Activated CD4-positive, alpha-beta T cell treated with anti-CD3 and anti-CD28 coated beads, Interleukin-2, amount 10 ng/mL, durations not matched to agents 24 days and 14 days (primary cell): ENCODE measurements at regions not wholly inside any gene's neighbourhood (a gene's known extent, or its start where the extent isn't known, plus 50 kb on each side); places are given as distances from the start of the nearest gene placed in this dataset.
A peak's percentile ranks its signal among the peaks of the same experiment; 100 is the strongest.

Source experiments
- DNase-seq: peaks from one replicate; pipeline ENCODE4 v3.0.0; 2022
- H3K27ac Mint-ChIP-seq: one replicate; pipeline ENCODE4 v1.8.0; 2022; ENCODE audit warnings: mild to moderate bottlenecking, mixed read lengths
- H3K27me3 Mint-ChIP-seq: one replicate; pipeline ENCODE4 v1.8.0; 2022; ENCODE audit warnings: mixed read lengths
- H3K36me3 Mint-ChIP-seq: one replicate; pipeline ENCODE4 v1.8.0; 2022; ENCODE audit warnings: low read depth, mild to moderate bottlenecking, mixed read lengths
- H3K4me1 Mint-ChIP-seq: one replicate; pipeline ENCODE4 v1.8.0; 2021; ENCODE audit warnings: mixed read lengths
- H3K4me3 Mint-ChIP-seq: one replicate; pipeline ENCODE4 v1.8.0; 2022; ENCODE audit warnings: mild to moderate bottlenecking, moderate library complexity, mixed read lengths
- H3K9me3 Mint-ChIP-seq: one replicate; pipeline ENCODE4 v1.8.0; 2021; ENCODE audit warnings: mixed read lengths
- intact Hi-C: fragments of 100-400 bp; cut with micrococcal nuclease; formaldehyde crosslinking; loops from one replicate; pipeline ENCODE4 v1.15.1; 2023

- H3K9me3 Mint-ChIP-seq: no peaks in the 10 kb centered on the region
- no peak overlapping the region for H3K4me3 Mint-ChIP-seq
- no peaks in the 10 kb centered on the region for H3K36me3 Mint-ChIP-seq
- no peak overlapping the region for H3K27ac Mint-ChIP-seq
- no peaks in the 10 kb centered on the region for H3K27me3 Mint-ChIP-seq
- DNase-seq: no peak
- H3K4me1 Mint-ChIP-seq: peaks cover 4% of the 10 kb centered on the region
- intact Hi-C loops: no loop called here
Measured at GRCh38 chr10:29109707-29110571, 178.9 kb upstream of the LYZL1 start.

GRCh38 chr10:29112827-29113615 lies 175.8 kb upstream of the LYZL1 start:
- no peak for DNase-seq
- no peaks in the 10 kb centered on the region for H3K36me3 Mint-ChIP-seq
- H3K4me3 Mint-ChIP-seq: no peak overlapping the region
- H3K4me1 Mint-ChIP-seq: no peaks in the 10 kb centered on the region
- intact Hi-C loops: no loop called here
- no peak overlapping the region for H3K27ac Mint-ChIP-seq
- H3K27me3 Mint-ChIP-seq: no peaks in the 10 kb centered on the region
- H3K9me3 Mint-ChIP-seq: peaks cover 5% of the 10 kb centered on the region

GRCh38 chr10:29113616-29113945 lies 175.3 kb upstream of the LYZL1 start:
- Mint-ChIP-seq H3K4me1 (no peaks in the 10 kb centered on the region), H3K9me3 (peaks cover 5% of the 10 kb centered on the region), H3K27ac (no peak overlapping the region), H3K4me3 (no peak overlapping the region), H3K27me3 (no peaks in the 10 kb centered on the region), H3K36me3 (no peaks in the 10 kb centered on the region)
- no peak for DNase-seq
- intact Hi-C loops: no loop called here

- Mint-ChIP-seq H3K4me3 (no peak overlapping the region), H3K27me3 (no peaks in the 10 kb centered on the region), H3K4me1 (no peaks in the 10 kb centered on the region), H3K9me3 (peaks cover 10% of the 10 kb centered on the region), H3K36me3 (no peaks in the 10 kb centered on the region), H3K27ac (no peak overlapping the region)
- intact Hi-C loops: no loop called here
- no peak for DNase-seq
Measured at GRCh38 chr10:29114141-29114540, 174.7 kb upstream of the LYZL1 start.

GRCh38 chr10:29117781-29118180 lies 171.1 kb upstream of the LYZL1 start:
- Mint-ChIP-seq H3K27me3 (no peaks in the 10 kb centered on the region), H3K4me3 (no peak overlapping the region), H3K27ac (no peak overlapping the region), H3K9me3 (peaks cover 10% of the 10 kb centered on the region), H3K36me3 (no peaks in the 10 kb centered on the region), H3K4me1 (no peaks in the 10 kb centered on the region)
- intact Hi-C loops: no loop called here
- no peak for DNase-seq

- Mint-ChIP-seq H3K4me3 (no peak overlapping the region), H3K4me1 (no peaks in the 10 kb centered on the region), H3K9me3 (peaks cover 10% of the 10 kb centered on the region), H3K27ac (no peak overlapping the region), H3K36me3 (no peaks in the 10 kb centered on the region), H3K27me3 (no peaks in the 10 kb centered on the region)
- DNase-seq: peak; percentile 65
- intact Hi-C loops: no loop called here
Measured at GRCh38 chr10:29119374-29119773, 169.5 kb upstream of the LYZL1 start.

- no peak for DNase-seq
- no peaks in the 10 kb centered on the region for H3K36me3 Mint-ChIP-seq
- intact Hi-C loops: no loop called here
- peaks cover 10% of the 10 kb centered on the region for H3K9me3 Mint-ChIP-seq
- H3K4me1 Mint-ChIP-seq: no peaks in the 10 kb centered on the region
- H3K27me3 Mint-ChIP-seq: no peaks in the 10 kb centered on the region
- H3K4me3 Mint-ChIP-seq: no peak overlapping the region
- H3K27ac Mint-ChIP-seq: no peak overlapping the region
Measured at GRCh38 chr10:29120216-29120615, 168.7 kb upstream of the LYZL1 start.

- H3K9me3 Mint-ChIP-seq: no peaks in the 10 kb centered on the region
- no peaks in the 10 kb centered on the region for H3K4me1 Mint-ChIP-seq
- H3K27ac Mint-ChIP-seq: no peak overlapping the region
- intact Hi-C loops: no loop called here
- H3K36me3 Mint-ChIP-seq: no peaks in the 10 kb centered on the region
- peaks cover 2% of the 10 kb centered on the region for H3K27me3 Mint-ChIP-seq
- no peak for DNase-seq
- H3K4me3 Mint-ChIP-seq: no peak overlapping the region
Measured at GRCh38 chr10:29124864-29125263, 164.0 kb upstream of the LYZL1 start.

- Mint-ChIP-seq H3K4me1 (no peaks in the 10 kb centered on the region), H3K27me3 (peaks cover 2% of the 10 kb centered on the region), H3K27ac (no peak overlapping the region), H3K36me3 (no peaks in the 10 kb centered on the region), H3K4me3 (no peak overlapping the region), H3K9me3 (no peaks in the 10 kb centered on the region)
- no peak for DNase-seq
- intact Hi-C loops: no loop called here
Measured at GRCh38 chr10:29127037-29127700, 161.7 kb upstream of the LYZL1 start.

- no peak for DNase-seq
- no peaks in the 10 kb centered on the region for H3K36me3 Mint-ChIP-seq
- H3K27ac Mint-ChIP-seq: no peak overlapping the region
- no peak overlapping the region for H3K4me3 Mint-ChIP-seq
- H3K4me1 Mint-ChIP-seq: no peaks in the 10 kb centered on the region
- H3K9me3 Mint-ChIP-seq: no peaks in the 10 kb centered on the region
- peaks cover 5% of the 10 kb centered on the region for H3K27me3 Mint-ChIP-seq
- intact Hi-C loops: no loop called here
Measured at GRCh38 chr10:29127731-29128130, 161.1 kb upstream of the LYZL1 start.

GRCh38 chr10:29130190-29130673 lies 158.6 kb upstream of the LYZL1 start:
- Mint-ChIP-seq H3K27ac (no peak overlapping the region), H3K9me3 (no peaks in the 10 kb centered on the region), H3K27me3 (peaks cover 8% of the 10 kb centered on the region), H3K4me3 (no peak overlapping the region), H3K4me1 (no peaks in the 10 kb centered on the region), H3K36me3 (no peaks in the 10 kb centered on the region)
- no peak for DNase-seq
- intact Hi-C loops: loop anchor here (10.0 kb wide), 1 partner anchor 465 kb away; no protein-coding TSS in a partner anchor

GRCh38 chr10:29131952-29132547 lies 156.8 kb upstream of the LYZL1 start:
- no peak overlapping the region for H3K27ac Mint-ChIP-seq
- peaks cover 8% of the 10 kb centered on the region for H3K27me3 Mint-ChIP-seq
- no peak overlapping the region for H3K4me3 Mint-ChIP-seq
- no peaks in the 10 kb centered on the region for H3K36me3 Mint-ChIP-seq
- no peaks in the 10 kb centered on the region for H3K4me1 Mint-ChIP-seq
- H3K9me3 Mint-ChIP-seq: no peaks in the 10 kb centered on the region
- no peak for DNase-seq
- intact Hi-C loops: loop anchor here (10.0 kb wide), 1 partner anchor 467 kb away; no protein-coding TSS in a partner anchor

- H3K4me3 Mint-ChIP-seq: no peak overlapping the region
- no peaks in the 10 kb centered on the region for H3K9me3 Mint-ChIP-seq
- H3K36me3 Mint-ChIP-seq: no peaks in the 10 kb centered on the region
- H3K27me3 Mint-ChIP-seq: peaks cover 8% of the 10 kb centered on the region
- no peaks in the 10 kb centered on the region for H3K4me1 Mint-ChIP-seq
- no peak for DNase-seq
- no peak overlapping the region for H3K27ac Mint-ChIP-seq
- intact Hi-C loops: loop anchor here (10.0 kb wide), 1 partner anchor 468 kb away; no protein-coding TSS in a partner anchor
Measured at GRCh38 chr10:29132551-29133111, 156.2 kb upstream of the LYZL1 start.
